T-helper 2 cell (primary cell): ENCODE measurements at regions not wholly inside any gene's neighbourhood (a gene's known extent, or its start where the extent isn't known, plus 50 kb on each side); places are given as distances from the start of the nearest gene placed in this dataset.
"Not testable (repeated sequence)": the region's sequence is repeated elsewhere in the genome, so short reads cannot be mapped to it uniquely, and the experiment has no call there.

Source experiments
- DNase-seq, 5 experiments: peaks; one replicate each; pipeline versions ENCODE4 v3.0.0 to v3.0.0-alpha.2; 2012 to 2022

- no peak for DNase-seq
These were observed 643.0 kb upstream of the GOLIM4 start for GRCh38 chr3:168738527-168739325.

- DNase-seq = no peak
These were observed 640.5 kb upstream of the GOLIM4 start for GRCh38 chr3:168736202-168736601.

GRCh38 chr3:168730073-168730472 lies 634.3 kb upstream of the GOLIM4 start:
- DNase-seq = no peak

- DNase-seq = no peak
These were observed 626.4 kb upstream of the GOLIM4 start for GRCh38 chr3:168722091-168722490.

GRCh38 chr3:168714609-168715240 lies 619.0 kb upstream of the GOLIM4 start:
- peak in 1 of 5 experiments; percentile 19 for DNase-seq

GRCh38 chr3:168709073-168709472 lies 613.3 kb upstream of the GOLIM4 start:
- DNase-seq = no peak

- DNase-seq = no peak
These were observed 612.2 kb upstream of the GOLIM4 start for GRCh38 chr3:168707900-168708299.

- DNase-seq = no peak
These were observed 609.7 kb upstream of the GOLIM4 start for GRCh38 chr3:168705412-168705811.

- no peak for DNase-seq
These were observed 600.3 kb upstream of the GOLIM4 start for GRCh38 chr3:168696051-168696450.

- DNase-seq = no peak
These were observed 598.1 kb upstream of the GOLIM4 start for GRCh38 chr3:168693870-168694269.

- DNase-seq = no peak
These were observed 592.5 kb upstream of the GOLIM4 start for GRCh38 chr3:168688267-168688666.

- no peak for DNase-seq
These were observed 588.8 kb upstream of the GOLIM4 start for GRCh38 chr3:168684519-168684918.

GRCh38 chr3:168678730-168679129 lies 583.0 kb upstream of the GOLIM4 start:
- no peak for DNase-seq

- DNase-seq = no peak
These were observed 575.4 kb upstream of the GOLIM4 start for GRCh38 chr3:168671091-168671490.

- not testable (repeated sequence) for DNase-seq
These were observed 565.3 kb upstream of the GOLIM4 start for GRCh38 chr3:168660879-168661657.

GRCh38 chr3:168659015-168659414 lies 563.3 kb upstream of the GOLIM4 start:
- no peak for DNase-seq

GRCh38 chr3:168655611-168656010 lies 559.9 kb upstream of the GOLIM4 start:
- no peak for DNase-seq

GRCh38 chr3:168654700-168655099 lies 559.0 kb upstream of the GOLIM4 start:
- no peak for DNase-seq

GRCh38 chr3:168653255-168653654 lies 557.5 kb upstream of the GOLIM4 start:
- DNase-seq = no peak

- DNase-seq = no peak
These were observed 552.6 kb upstream of the GOLIM4 start for GRCh38 chr3:168648321-168648720.

GRCh38 chr3:168647582-168647981 lies 551.9 kb upstream of the GOLIM4 start:
- no peak for DNase-seq

- no peak for DNase-seq
These were observed 549.5 kb upstream of the GOLIM4 start for GRCh38 chr3:168645180-168645579.

- no peak for DNase-seq
These were observed 532.8 kb upstream of the GOLIM4 start for GRCh38 chr3:168628549-168628948.

GRCh38 chr3:168625477-168625876 lies 529.8 kb upstream of the GOLIM4 start:
- no peak for DNase-seq
